Liver (tissue), 8 donors: ENCODE measurements at regions not wholly inside any gene's neighbourhood (a gene's known extent, or its start where the extent isn't known, plus 50 kb on each side); places are given as distances from the start of the nearest gene placed in this dataset.

Experiments used
- DNase-seq: peaks from one replicate; pipeline ENCODE4 v3.0.0-alpha.2; 2017; ENCODE audit warnings: low spot score
- H3K27ac ChIP-seq, 2 donors: one replicate each; pipeline ENCODE4 v1.7.0; 2013; ENCODE audit warnings: inconsistent platforms in 2 of 2, low read length in 2 of 2, control low read depth in 1 of 2, low read depth in 1 of 2, mild to moderate bottlenecking in 1 of 2
- H3K27me3 ChIP-seq, 4 donors: one replicate each; pipeline versions ENCODE4 v1.6.1 to v1.7.0; 2013; ENCODE audit warnings: low read length in 3 of 4, inconsistent platforms in 1 of 4, mild to moderate bottlenecking in 1 of 4, moderate library complexity in 1 of 4; ENCODE audit not compliant: control insufficient read depth in 4 of 4, insufficient read depth in 4 of 4
- H3K36me3 ChIP-seq, 4 donors: one replicate each; pipeline versions ENCODE4 v1.6.1 to v1.7.0; 2013; ENCODE audit warnings: low read length in 3 of 4, mild to moderate bottlenecking in 3 of 4, low read depth in 1 of 4, moderate library complexity in 1 of 4; ENCODE audit not compliant: control insufficient read depth in 4 of 4, insufficient read depth in 3 of 4
- H3K4me1 ChIP-seq, 4 donors: one replicate each; pipeline versions ENCODE4 v1.6.1 to v1.7.0; 2013; ENCODE audit warnings: low read length in 3 of 4, mild to moderate bottlenecking in 3 of 4, moderate library complexity in 1 of 4; ENCODE audit not compliant: control insufficient read depth in 4 of 4, insufficient read depth in 4 of 4
- H3K4me3 ChIP-seq, 3 donors: one replicate each; pipeline versions ENCODE4 v1.6.1 to v1.7.0; 2013; ENCODE audit warnings: low read length in 3 of 3, control low read depth in 1 of 3, low read depth in 1 of 3, mild to moderate bottlenecking in 1 of 3
- H3K9ac ChIP-seq, 2 donors: one replicate each; pipeline ENCODE4 v1.7.0; 2013; ENCODE audit warnings: low read length in 2 of 2, mild to moderate bottlenecking in 2 of 2, moderate library complexity in 2 of 2, control low read depth in 1 of 2, low read depth in 1 of 2
- H3K9me3 ChIP-seq, 4 donors: one replicate each; pipeline versions ENCODE4 v1.6.1 to v1.7.0; 2013; ENCODE audit warnings: low read length in 3 of 4; ENCODE audit not compliant: control insufficient read depth in 4 of 4
- CTCF ChIP-seq: fragments of 150-350 bp; IDR thresholded peaks from 2 replicates; pipeline ENCODE4 v1.5.1; 2017; ENCODE audit warnings: improper control_type of control experiment, low read depth, low read length; ENCODE audit not compliant: missing input control
- EGR1 ChIP-seq, 2 donors: IDR thresholded peaks; 2 replicates each; pipeline ENCODE4 v1.6.1; 2016 to 2018; ENCODE audit warnings: antibody characterized with exemption in 2 of 2, low read depth in 2 of 2
- FOXA1 ChIP-seq: IDR thresholded peaks from 2 replicates; pipeline ENCODE4 v1.6.1; 2016; ENCODE audit warnings: antibody characterized with exemption
- FOXA2 ChIP-seq: IDR thresholded peaks from 2 replicates; pipeline ENCODE4 v1.6.1; 2016; ENCODE audit warnings: antibody characterized with exemption
- GABPA ChIP-seq, 2 donors: IDR thresholded peaks in 1 of 2; conservative IDR thresholded peaks in 1 of 2; 2 replicates each; pipeline ENCODE4 v1.6.1; 2016; ENCODE audit warnings: antibody characterized with exemption in 2 of 2, mild to moderate bottlenecking in 1 of 2, moderate library complexity in 1 of 2
- HNF4A ChIP-seq, 2 donors: conservative IDR thresholded peaks; 2 replicates each; pipeline ENCODE4 v1.6.1; 2016; ENCODE audit warnings: antibody characterized with exemption in 2 of 2, mild to moderate bottlenecking in 2 of 2
- HNF4G ChIP-seq: IDR thresholded peaks from 2 replicates; pipeline ENCODE4 v1.6.1; 2016; ENCODE audit warnings: antibody characterized with exemption
- JUND ChIP-seq, 2 donors: IDR thresholded peaks; 2 replicates each; pipeline ENCODE4 v1.6.1; 2016; ENCODE audit warnings: antibody characterized with exemption in 2 of 2
- MAX ChIP-seq: IDR thresholded peaks from 2 replicates; pipeline ENCODE4 v1.6.1; 2016; ENCODE audit warnings: antibody characterized with exemption
- NR2F2 ChIP-seq: IDR thresholded peaks from 2 replicates; pipeline ENCODE4 v1.6.1; 2016; ENCODE audit warnings: antibody characterized with exemption
- RAD21 ChIP-seq, 2 donors: IDR thresholded peaks; 2 replicates each; pipeline ENCODE4 v1.6.1; 2016; ENCODE audit warnings: antibody characterized with exemption in 2 of 2, mild to moderate bottlenecking in 2 of 2
- RXRA ChIP-seq, 2 donors: IDR thresholded peaks; 2 replicates each; pipeline ENCODE4 v1.6.1; 2017 to 2018; ENCODE audit warnings: antibody characterized with exemption in 2 of 2, mild to moderate bottlenecking in 1 of 2
- SP1 ChIP-seq: IDR thresholded peaks from 2 replicates; pipeline ENCODE4 v1.6.1; 2018; ENCODE audit warnings: antibody characterized with exemption, mild to moderate bottlenecking
- TAF1 ChIP-seq: conservative IDR thresholded peaks from 2 replicates; pipeline ENCODE4 v1.6.1; 2016; ENCODE audit warnings: antibody characterized with exemption, mild to moderate bottlenecking
- YY1 ChIP-seq: IDR thresholded peaks from 2 replicates; pipeline ENCODE4 v1.6.1; 2016; ENCODE audit warnings: antibody characterized with exemption, mild to moderate bottlenecking
- ZBTB33 ChIP-seq: IDR thresholded peaks from 2 replicates; pipeline ENCODE4 v1.6.1; 2016; ENCODE audit warnings: antibody characterized with exemption
- WGBS: extraction: QIAGEN DNeasy Blood & Tissue Kit; methylation state at CpG from one replicate; pipeline ENCODE4 v1.1.7; 2013; 5-methylcytosine and 5-hydroxymethylcytosine counted together
- TF ChIP-seq, protein P1 (sequence below): IDR thresholded peaks from 2 replicates; pipeline ENCODE4 v1.6.1; 2016; ENCODE audit warnings: antibody characterized with exemption
- donor health status: healthy.
- donor health status: healthy.
- donor health status: healthy.
- donor health status: healthy.
- donor health status: healthy.

DNA sequence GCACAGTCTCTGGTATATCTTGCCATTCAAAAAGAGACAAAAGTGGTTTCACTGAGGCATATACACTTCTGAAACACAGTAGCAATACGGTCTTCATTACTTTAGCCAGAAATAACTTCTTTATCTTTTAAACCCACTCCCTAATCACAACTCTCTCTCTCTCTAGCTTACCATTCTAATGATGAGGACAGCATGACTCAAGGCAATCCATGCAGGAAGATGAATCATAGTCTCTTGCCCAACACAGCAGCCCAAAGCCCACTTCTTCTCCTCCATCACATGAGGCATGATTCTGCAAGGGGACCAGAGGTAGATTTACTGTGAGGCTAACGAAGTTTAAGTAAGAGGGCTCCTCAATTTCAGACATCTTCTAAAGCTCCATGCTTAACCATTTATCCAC, 285.0 kb upstream of the NR5A2 start:
- Histone ChIP-seq H3K27me3 (no peaks in the 10 kb centered on the region), H3K9me3 (no peaks in the 10 kb centered on the region), H3K27ac (no peak overlapping the region), H3K4me3 (no peak overlapping the region), H3K4me1 (peaks cover 0 to 14% (median 8%) of the 10 kb centered on the region in 4 donors), H3K36me3 (no peaks in the 10 kb centered on the region), H3K9ac (no peak overlapping the region)
- 77% methylated on average over 2 of the region's 2 CpGs for WGBS
- no peak for DNase-seq
- TF ChIP-seq YY1 (no peak), MAX (no peak), TAF1 (no peak), FOXA1 (no peak)

GRCh38 chr1:199743227-199743626, 284.3 kb upstream of the NR5A2 start:
- H3K36me3 ChIP-seq = no peaks in the 10 kb centered on the region
- no peak overlapping the region for H3K9ac ChIP-seq
- WGBS = 88% methylated on average over 5 of the region's 5 CpGs
- H3K27ac ChIP-seq = no peak overlapping the region
- no peaks in the 10 kb centered on the region for H3K9me3 ChIP-seq
- DNase-seq = no peak
- H3K27me3 ChIP-seq = no peaks in the 10 kb centered on the region
- H3K4me3 ChIP-seq = no peak overlapping the region
- peaks cover 3 to 21% (median 11%) of the 10 kb centered on the region in 4 donors for H3K4me1 ChIP-seq
- no peak for TF ChIP-seq TAF1
- no peak for TF ChIP-seq SP1
- no peak for TF ChIP-seq YY1
- TF ChIP-seq FOXA2 = no peak
- TF ChIP-seq JUND (IDR thresholded peaks at IDR 0.05) = no peak
- TF ChIP-seq CTCF = no peak
- no peak for TF ChIP-seq HNF4G
- no peak for TF ChIP-seq ZBTB33
- TF ChIP-seq RAD21 (IDR thresholded peaks at IDR 0.05) = no peak

GRCh38 chr1:199746666-199747384, 280.7 kb upstream of the NR5A2 start:
- 92% methylated on average over 2 of the region's 2 CpGs for WGBS
- H3K9me3 ChIP-seq = no peaks in the 10 kb centered on the region
- no peak for DNase-seq
- TF ChIP-seq HNF4A (conservative IDR thresholded peaks at IDR 0.05) (peak; percentile 23 to 70), RAD21 (IDR thresholded peaks at IDR 0.05) (peak; percentile 27 to 50), FOXA2 (peak; percentile 21), YY1 (peak; percentile 54), ZBTB33 (peak; percentile 66), EGR1 (IDR thresholded peaks at IDR 0.05; ENCODE audit: low read depth in 2 of 2) (no peak), TAF1 (no peak), NR2F2 (no peak), CTCF (no peak), HNF4G (no peak), GABPA (IDR thresholded peaks at IDR 0.05 in 1 of 2, conservative IDR thresholded peaks at IDR 0.05 in 1 of 2) (no peak), RXRA (IDR thresholded peaks at IDR 0.05) (peak in 1 of 2 donors; percentile 82), SP1 (no peak), FOXA1 (peak; percentile 11), MAX (peak; percentile 53)
- TF ChIP-seq, protein P1, sequence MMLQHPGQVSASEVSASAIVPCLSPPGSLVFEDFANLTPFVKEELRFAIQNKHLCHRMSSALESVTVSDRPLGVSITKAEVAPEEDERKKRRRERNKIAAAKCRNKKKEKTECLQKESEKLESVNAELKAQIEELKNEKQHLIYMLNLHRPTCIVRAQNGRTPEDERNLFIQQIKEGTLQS = no peak

More at GRCh38 chr1:199746666-199747384, 280.7 kb upstream of the NR5A2 start:
- Histone ChIP-seq H3K36me3 (no peaks in the 10 kb centered on the region), H3K4me3 (no peak overlapping the region), H3K27me3 (no peaks in the 10 kb centered on the region), H3K9ac (peak overlapping the region in 1 of 2 donors; percentile 52), H3K4me1 (peaks cover 4 to 24% (median 11%) of the 10 kb centered on the region in 4 donors), H3K27ac (peak overlapping the region; percentile 86 to 92)
